HCT116 (cell line): ENCODE measurements at regions not wholly inside any gene's neighbourhood (a gene's known extent, or its start where the extent isn't known, plus 50 kb on each side); places are given as distances from the start of the nearest gene placed in this dataset.

Experiments used
- CBX3 ChIP-seq: IDR thresholded peaks from 2 replicates; pipeline ENCODE4 v1.6.1; 2012; ENCODE audit warnings: low read depth
- CTCF ChIP-seq, 3 experiments: fragments of 200-600 bp in 1 of 3; sonication (generic) in 1 of 3; IDR thresholded peaks in 2 of 3; conservative IDR thresholded peaks in 1 of 3; 2 replicates each; pipeline ENCODE4 v1.5.1; 2012 to 2017; ENCODE audit warnings: low read depth in 2 of 3, low read length in 2 of 3, antibody characterized with exemption in 1 of 3, borderline replicate concordance in 1 of 3, control low read depth in 1 of 3, mild to moderate bottlenecking in 1 of 3, mixed read lengths in 1 of 3, mixed run types in 1 of 3, moderate library complexity in 1 of 3; ENCODE audit not compliant: insufficient read depth in 1 of 3
- EGR1 ChIP-seq: IDR thresholded peaks from 2 replicates; pipeline ENCODE4 v1.6.1; 2012; ENCODE audit warnings: low read depth
- EZH2phosphoT487 ChIP-seq: fragments of 200-600 bp; IDR thresholded peaks from 2 replicates; pipeline ENCODE4 v1.6.1; 2018; ENCODE audit warnings: antibody characterized with exemption, borderline replicate concordance
- MAX ChIP-seq: IDR thresholded peaks from 2 replicates; pipeline ENCODE4 v1.6.1; 2012
- POLR2A ChIP-seq: IDR thresholded peaks from 2 replicates; pipeline ENCODE4 v1.7.0; 2011; ENCODE audit warnings: borderline replicate concordance; ENCODE audit not compliant: insufficient read depth, insufficient read length; ENCODE audit errors: extremely low read depth
- RAD21 ChIP-seq: IDR thresholded peaks from 2 replicates; pipeline ENCODE4 v1.6.1; 2012; ENCODE audit warnings: low read depth, mild to moderate bottlenecking
- REST ChIP-seq: IDR thresholded peaks from 2 replicates; pipeline ENCODE4 v1.6.1; 2012; ENCODE audit warnings: low read depth
- SP1 ChIP-seq: IDR thresholded peaks from 2 replicates; pipeline ENCODE4 v1.6.1; 2012; ENCODE audit warnings: low read depth
- ZBTB33 ChIP-seq: IDR thresholded peaks from 2 replicates; pipeline ENCODE4 v1.6.1; 2011; ENCODE audit warnings: mild to moderate bottlenecking, low read length, moderate library complexity; ENCODE audit not compliant: insufficient replicate concordance; ENCODE audit errors: extremely low read depth

- TF ChIP-seq CTCF (IDR thresholded peaks at IDR 0.05 in 2 of 3, conservative IDR thresholded peaks at IDR 0.05 in 1 of 3; ENCODE audit: borderline replicate concordance in 1 of 3, insufficient read depth in 1 of 3, low read depth in 2 of 3, low read length in 2 of 3): no peak
- TF ChIP-seq POLR2A: no peak
- TF ChIP-seq ZBTB33: no peak
- no peak for TF ChIP-seq EGR1
- TF ChIP-seq REST: no peak
- TF ChIP-seq SP1: no peak
- no peak for TF ChIP-seq CBX3
- no peak for TF ChIP-seq EZH2phosphoT487
- no peak for TF ChIP-seq MAX
- TF ChIP-seq RAD21: no peak
Observed at GRCh38 chr3:98709441-98709840, 53.7 kb upstream of the ST3GAL6 start.
